ENCODE measurements at regions not wholly inside any gene's neighbourhood (a gene's known extent, or its start where the extent isn't known, plus 50 kb on each side); places are given as distances from the start of the nearest gene placed in this dataset.

DNA sequence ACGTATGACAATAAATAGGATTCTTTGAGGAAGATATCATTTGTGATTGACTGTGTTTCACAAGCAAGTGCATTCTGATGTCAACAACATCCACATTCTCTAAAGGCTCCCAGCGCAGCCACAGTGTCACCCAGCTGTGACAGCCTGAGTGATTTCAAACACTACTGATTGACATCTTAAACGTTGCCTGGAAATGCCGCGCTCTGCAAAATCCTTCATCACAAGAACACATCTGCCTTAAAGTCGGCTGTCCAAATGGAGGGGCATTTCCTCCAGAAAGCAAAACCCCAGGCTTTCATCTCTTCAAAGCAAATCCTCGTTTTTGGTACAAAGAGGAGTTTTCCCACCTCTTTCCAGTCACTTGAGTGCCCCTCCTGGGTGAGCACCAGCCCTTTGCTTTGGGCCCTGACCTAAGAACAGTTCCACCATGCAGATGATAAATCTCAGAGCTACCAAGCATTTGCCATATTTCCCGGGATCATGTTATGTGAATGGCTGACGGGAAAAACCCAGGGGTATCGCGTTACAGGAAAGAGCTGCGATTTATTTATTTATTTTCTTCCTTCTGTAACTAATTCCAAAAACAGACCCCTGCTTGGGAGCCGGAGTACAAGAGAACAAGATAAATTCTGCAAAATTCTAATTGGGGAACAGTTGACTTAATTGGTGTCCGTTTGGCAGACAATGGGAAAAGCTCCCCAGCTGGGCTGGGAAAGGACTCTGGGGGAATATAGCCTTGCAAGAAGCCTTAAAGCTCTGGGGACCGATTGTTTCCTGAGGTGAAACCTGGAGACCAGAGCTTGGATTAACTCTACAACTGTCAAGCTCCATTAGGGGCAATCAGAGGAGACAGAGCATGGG, 703.8 kb upstream of the NR2F2 start:
- peak; percentile 78 for DNase-seq (ENCODE audit: low spot score)

DNA sequence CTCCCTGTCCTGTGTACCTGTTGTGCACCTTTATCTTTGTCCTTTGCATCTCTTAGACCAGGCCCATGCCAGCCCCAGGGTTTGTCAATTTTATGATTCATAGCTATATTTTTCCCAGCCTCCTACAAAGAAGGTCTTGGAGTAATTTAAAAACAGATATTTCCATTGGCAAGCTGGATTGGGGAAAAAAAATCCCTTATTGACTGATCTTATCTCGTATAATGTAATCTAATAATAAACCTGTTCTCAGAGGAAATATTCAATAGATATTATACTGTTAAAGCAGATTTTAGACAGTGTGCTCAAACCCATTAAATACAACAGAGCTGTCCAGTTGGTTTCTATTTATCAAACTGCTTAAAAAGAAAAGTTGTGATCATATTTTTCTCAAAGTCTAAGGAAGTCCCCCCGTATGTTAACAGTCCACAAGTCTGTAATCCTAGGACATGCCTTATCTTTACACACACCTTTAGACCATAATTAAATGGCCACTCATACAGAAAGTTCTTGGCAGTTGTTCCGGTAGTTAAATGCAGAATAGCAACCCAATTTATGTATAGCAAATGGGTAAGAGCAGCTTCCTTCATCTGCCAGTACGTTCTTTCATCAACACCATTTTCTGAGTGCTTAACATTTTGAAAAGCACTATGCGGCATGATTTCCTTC, 700.9 kb upstream of the NR2F2 start:
- no TSS peak for BruUV-seq (replicated peaks)
- CTCF ChIA-PET: no interaction called here
- no peaks in the 10 kb centered on the region for H3K36me3 ChIP-seq (ENCODE audit: insufficient read depth, low read length, poor library complexity, severe bottlenecking)

More for the DNA sequence above, 703.8 kb upstream of the NR2F2 start:
- BruUV-seq (replicated peaks): no TSS peak
- no peak for TF ChIP-seq EZH2 (IDR thresholded peaks at IDR 0.05; ENCODE audit: borderline replicate concordance, low read depth, low read length, poor library complexity, severe bottlenecking)
- TF ChIP-seq, protein P1, sequence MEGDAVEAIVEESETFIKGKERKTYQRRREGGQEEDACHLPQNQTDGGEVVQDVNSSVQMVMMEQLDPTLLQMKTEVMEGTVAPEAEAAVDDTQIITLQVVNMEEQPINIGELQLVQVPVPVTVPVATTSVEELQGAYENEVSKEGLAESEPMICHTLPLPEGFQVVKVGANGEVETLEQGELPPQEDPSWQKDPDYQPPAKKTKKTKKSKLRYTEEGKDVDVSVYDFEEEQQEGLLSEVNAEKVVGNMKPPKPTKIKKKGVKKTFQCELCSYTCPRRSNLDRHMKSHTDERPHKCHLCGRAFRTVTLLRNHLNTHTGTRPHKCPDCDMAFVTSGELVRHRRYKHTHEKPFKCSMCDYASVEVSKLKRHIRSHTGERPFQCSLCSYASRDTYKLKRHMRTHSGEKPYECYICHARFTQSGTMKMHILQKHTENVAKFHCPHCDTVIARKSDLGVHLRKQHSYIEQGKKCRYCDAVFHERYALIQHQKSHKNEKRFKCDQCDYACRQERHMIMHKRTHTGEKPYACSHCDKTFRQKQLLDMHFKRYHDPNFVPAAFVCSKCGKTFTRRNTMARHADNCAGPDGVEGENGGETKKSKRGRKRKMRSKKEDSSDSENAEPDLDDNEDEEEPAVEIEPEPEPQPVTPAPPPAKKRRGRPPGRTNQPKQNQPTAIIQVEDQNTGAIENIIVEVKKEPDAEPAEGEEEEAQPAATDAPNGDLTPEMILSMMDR (conservative IDR thresholded peaks at IDR 0.05; ENCODE audit: low read depth, low read length): no peak
- Histone ChIP-seq H3K9me3 (ENCODE audit: low read depth, low read length, poor library complexity, severe bottlenecking) (no peaks in the 10 kb centered on the region), H3K36me3 (ENCODE audit: insufficient read depth, low read length, poor library complexity, severe bottlenecking) (no peaks in the 10 kb centered on the region), H3K4me3 (ENCODE audit: low read depth, low read length, poor library complexity, severe bottlenecking) (no peak overlapping the region), H3K4me1 (ENCODE audit: insufficient read depth, low read length, poor library complexity, severe bottlenecking) (peaks cover 23% of the 10 kb centered on the region), H3K27ac (ENCODE audit: low read depth, low read length, poor library complexity, severe bottlenecking) (peak overlapping the region; percentile 3), H3K27me3 (replicated peaks; ENCODE audit: insufficient read depth, low read depth, low read length, poor library complexity) (no peaks in the 10 kb centered on the region)
- ChIA-PET CTCF (no interaction called here), POLR2A (ENCODE audit: low non-redundant PET) (interaction anchor here (0.7 kb wide), 1 partner anchor 715 kb away, joined by 3 read pairs; no protein-coding TSS in a partner anchor)
- intact Hi-C loops (cut with micrococcal nuclease; ENCODE audit: unreplicated experiment): no loop called here

DNA sequence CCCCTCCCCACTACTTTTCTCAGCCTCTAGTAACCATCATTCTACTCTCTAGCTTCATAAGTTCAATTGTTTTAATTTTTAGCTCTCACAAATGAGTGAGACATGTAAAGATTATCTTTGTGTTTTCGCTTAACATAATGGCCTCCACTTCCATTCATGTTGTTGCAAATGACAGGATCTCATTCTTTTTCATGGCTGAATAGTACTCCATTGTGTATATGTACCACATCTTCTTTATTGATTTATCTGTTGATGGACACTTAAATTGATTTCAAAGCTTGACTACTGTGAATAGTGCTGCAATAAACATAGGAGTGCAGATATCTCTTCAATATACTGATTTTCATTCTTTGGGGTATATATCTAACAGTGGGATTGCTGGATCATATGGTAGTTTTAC, 699.8 kb upstream of the NR2F2 start:
- no peak for DNase-seq (ENCODE audit: low spot score)
- intact Hi-C loops (cut with micrococcal nuclease; ENCODE audit: unreplicated experiment): no loop called here
- no peaks in the 10 kb centered on the region for H3K27me3 ChIP-seq (replicated peaks; ENCODE audit: insufficient read depth, low read depth, low read length, poor library complexity)
- TF ChIP-seq, protein P1 (conservative IDR thresholded peaks at IDR 0.05; ENCODE audit: low read depth, low read length): no peak
- no peak for TF ChIP-seq EZH2 (IDR thresholded peaks at IDR 0.05; ENCODE audit: borderline replicate concordance, low read depth, low read length, poor library complexity, severe bottlenecking)
- BruUV-seq (replicated peaks): no TSS peak
- no peak overlapping the region for H3K4me3 ChIP-seq (ENCODE audit: low read depth, low read length, poor library complexity, severe bottlenecking)
- H3K27ac ChIP-seq (ENCODE audit: low read depth, low read length, poor library complexity, severe bottlenecking): no peak overlapping the region
- H3K9me3 ChIP-seq (ENCODE audit: low read depth, low read length, poor library complexity, severe bottlenecking): no peaks in the 10 kb centered on the region
- H3K36me3 ChIP-seq (ENCODE audit: insufficient read depth, low read length, poor library complexity, severe bottlenecking): no peaks in the 10 kb centered on the region
- ChIA-PET CTCF (no interaction called here), POLR2A (ENCODE audit: low non-redundant PET) (no interaction called here)
- H3K4me1 ChIP-seq (ENCODE audit: insufficient read depth, low read length, poor library complexity, severe bottlenecking): peaks cover 21% of the 10 kb centered on the region

More for the DNA sequence above, 700.9 kb upstream of the NR2F2 start:
- DNase-seq (ENCODE audit: low spot score): no peak
- H3K4me3 ChIP-seq (ENCODE audit: low read depth, low read length, poor library complexity, severe bottlenecking): no peak overlapping the region
- H3K27ac ChIP-seq (ENCODE audit: low read depth, low read length, poor library complexity, severe bottlenecking): no peak overlapping the region
- POLR2A ChIA-PET (ENCODE audit: low non-redundant PET): interaction anchor here (0.7 kb wide), 1 partner anchor 1424 kb away, joined by 3 read pairs; no protein-coding TSS in a partner anchor
- no peaks in the 10 kb centered on the region for H3K27me3 ChIP-seq (replicated peaks; ENCODE audit: insufficient read depth, low read depth, low read length, poor library complexity)
- intact Hi-C loops (cut with micrococcal nuclease; ENCODE audit: unreplicated experiment): no loop called here
- TF ChIP-seq, protein P1 (conservative IDR thresholded peaks at IDR 0.05; ENCODE audit: low read depth, low read length): no peak
- no peak for TF ChIP-seq EZH2 (IDR thresholded peaks at IDR 0.05; ENCODE audit: borderline replicate concordance, low read depth, low read length, poor library complexity, severe bottlenecking)
- peaks cover 23% of the 10 kb centered on the region for H3K4me1 ChIP-seq (ENCODE audit: insufficient read depth, low read length, poor library complexity, severe bottlenecking)
- no peaks in the 10 kb centered on the region for H3K9me3 ChIP-seq (ENCODE audit: low read depth, low read length, poor library complexity, severe bottlenecking)
